Skin epidermis (tissue), 12 donors: ENCODE measurements at regions not wholly inside any gene's neighbourhood (a gene's known extent, or its start where the extent isn't known, plus 50 kb on each side); places are given as distances from the start of the nearest gene placed in this dataset.

Experiments used
- H3K27ac ChIP-seq, 21 experiments: fragments of 200-600 bp; sonication (generic) in 11 of 21; one replicate each; pipeline ENCODE4 v1.5.0; 2020; ENCODE audit warnings: mild to moderate bottlenecking in 3 of 21, inconsistent platforms in 2 of 21, moderate library complexity in 2 of 21
- H3K4me3 ChIP-seq, 7 experiments: fragments of 200-600 bp; sonication (generic) in 2 of 7; one replicate each; pipeline ENCODE4 v1.5.0; 2020; ENCODE audit warnings: inconsistent platforms in 2 of 7, mild to moderate bottlenecking in 2 of 7, moderate library complexity in 1 of 7

GRCh38 chr3:27930052-27930602 lies 208.0 kb upstream of the EOMES start:
- Histone ChIP-seq H3K27ac (no peak overlapping the region), H3K4me3 (no peak overlapping the region)

DNA sequence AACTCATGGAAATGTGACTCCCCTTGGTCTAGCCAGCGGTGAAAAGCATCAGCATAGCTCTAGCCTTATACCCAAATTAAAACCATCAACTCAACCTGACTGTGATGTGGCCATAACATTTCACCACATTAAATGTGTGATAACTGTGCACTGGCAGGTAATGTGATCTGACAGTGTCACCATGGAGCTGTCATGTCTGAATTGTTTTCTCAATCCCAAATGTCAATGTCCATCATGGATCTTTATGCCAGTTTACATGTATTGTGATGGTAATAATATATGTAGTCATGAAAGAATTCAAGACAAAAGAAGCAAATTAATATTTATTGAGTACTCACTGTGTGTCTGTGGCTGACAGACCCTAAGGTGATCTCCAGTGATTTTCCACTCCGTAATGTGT lies 213.4 kb upstream of the EOMES start:
- H3K4me3 ChIP-seq, result no peak overlapping the region
- no peak overlapping the region for H3K27ac ChIP-seq

GRCh38 chr3:27939521-27939920 lies 217.4 kb upstream of the EOMES start:
- Histone ChIP-seq H3K4me3 (no peak overlapping the region), H3K27ac (no peak overlapping the region)

- Histone ChIP-seq H3K27ac (no peak overlapping the region), H3K4me3 (no peak overlapping the region)
These were observed 217.8 kb upstream of the EOMES start for GRCh38 chr3:27939940-27940339.

GRCh38 chr3:27943106-27943505 lies 221.0 kb upstream of the EOMES start:
- H3K27ac ChIP-seq, result no peak overlapping the region

GRCh38 chr3:27945229-27945628 lies 223.1 kb upstream of the EOMES start:
- peak overlapping the region in 1 of 21 experiments; percentile 41 for H3K27ac ChIP-seq
- H3K4me3 ChIP-seq, result no peak overlapping the region

More at GRCh38 chr3:27943106-27943505, 221.0 kb upstream of the EOMES start:
- no peak overlapping the region for H3K4me3 ChIP-seq

DNA sequence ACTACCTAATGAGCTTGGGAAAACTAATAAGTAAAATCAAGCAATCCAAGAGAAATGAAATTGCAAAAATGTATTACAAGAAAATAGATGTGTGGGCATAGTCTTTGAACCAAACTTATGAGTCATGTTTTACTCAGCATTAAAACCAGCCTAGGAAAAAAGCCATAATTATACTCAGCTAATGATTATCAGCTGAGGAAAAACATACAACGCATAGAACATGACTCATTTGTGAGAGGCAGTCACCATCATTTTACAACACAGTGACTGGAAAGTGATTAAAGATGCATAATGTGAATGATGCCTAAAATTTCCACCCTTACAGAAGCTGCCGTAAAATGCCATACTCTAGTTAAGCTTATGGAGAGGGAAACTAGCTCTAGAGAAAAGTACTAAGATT lies 238.0 kb upstream of the EOMES start:
- no peak overlapping the region for H3K27ac ChIP-seq

DNA sequence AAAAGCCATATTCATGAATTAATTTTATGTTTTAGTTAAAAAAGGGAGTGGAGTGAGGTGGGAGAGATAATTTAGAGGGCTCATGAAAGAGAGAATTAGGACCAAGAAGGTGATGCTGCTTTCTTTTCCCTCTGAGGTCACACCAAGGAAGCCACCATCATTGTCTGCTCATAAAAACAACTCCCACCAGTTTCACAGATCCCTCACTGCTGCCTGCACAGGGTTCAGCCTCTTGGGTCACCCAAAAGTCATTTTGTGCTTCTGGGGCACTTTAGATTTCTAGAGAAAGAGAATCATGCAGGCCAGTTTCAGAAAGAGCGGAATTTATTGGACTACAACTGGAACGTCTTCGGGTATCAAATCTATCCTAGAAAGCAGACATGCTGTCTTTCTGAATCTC lies 241.4 kb upstream of the EOMES start:
- no peak overlapping the region for H3K27ac ChIP-seq
- no peak overlapping the region for H3K4me3 ChIP-seq

More for the DNA sequence above, 238.0 kb upstream of the EOMES start:
- H3K4me3 ChIP-seq, result no peak overlapping the region

DNA sequence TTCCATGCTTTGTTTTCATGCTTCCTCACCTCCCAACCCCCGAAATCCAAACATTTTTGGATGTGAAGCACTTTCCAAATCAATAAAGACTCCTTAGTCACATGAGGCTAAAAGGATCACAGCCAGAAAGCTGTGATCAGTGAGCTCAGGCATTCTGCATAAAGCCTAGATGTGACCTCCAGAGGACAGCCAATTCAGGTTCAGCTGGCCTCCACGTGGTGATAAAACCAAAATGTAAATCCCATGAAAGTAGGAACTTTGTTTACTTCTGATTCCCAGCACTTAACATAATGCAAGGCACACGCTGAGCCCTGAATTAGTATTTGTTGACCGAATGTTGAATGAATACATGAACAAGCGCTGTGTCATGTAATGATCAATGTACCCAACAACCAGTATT lies 249.5 kb upstream of the EOMES start:
- Histone ChIP-seq H3K4me3 (no peak overlapping the region), H3K27ac (no peak overlapping the region)

GRCh38 chr3:27976933-27977332 lies 254.8 kb upstream of the EOMES start:
- Histone ChIP-seq H3K27ac (no peak overlapping the region), H3K4me3 (no peak overlapping the region)

GRCh38 chr3:27978440-27978839 lies 256.3 kb upstream of the EOMES start:
- H3K27ac ChIP-seq, result no peak overlapping the region

DNA sequence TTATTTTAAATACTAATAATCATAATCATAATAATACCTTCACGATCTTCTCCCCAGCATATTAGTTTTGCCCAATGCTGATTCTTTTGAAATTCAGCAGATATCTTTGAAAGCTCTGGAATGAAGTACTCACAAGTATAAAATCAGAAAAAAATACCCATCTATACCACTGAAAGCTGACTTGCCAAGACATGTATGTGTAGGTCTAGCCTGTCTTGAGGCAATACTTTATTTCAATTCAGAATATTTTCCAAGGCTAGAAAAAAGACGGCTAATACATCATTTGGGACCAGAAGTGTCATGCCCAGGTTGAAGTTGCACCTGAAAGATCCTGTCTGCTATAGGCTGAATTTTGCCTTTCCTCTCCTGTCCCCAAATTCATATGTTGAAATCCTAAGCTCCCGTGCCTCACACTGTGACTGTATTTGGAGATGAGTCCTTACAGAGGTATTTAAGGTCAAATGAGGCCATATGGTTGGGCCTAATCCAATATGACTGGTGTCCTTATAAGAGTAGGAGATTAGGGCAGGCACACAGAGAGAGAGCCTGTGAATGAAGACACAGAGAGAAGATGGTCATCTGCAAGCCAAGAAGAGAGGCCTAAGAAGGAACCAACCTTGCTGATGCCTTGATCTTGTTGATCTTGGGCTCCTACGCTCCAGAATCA lies 255.9 kb upstream of the CMC1 start:
- no peak overlapping the region for H3K4me3 ChIP-seq
- no peak overlapping the region for H3K27ac ChIP-seq

More at GRCh38 chr3:27978440-27978839, 256.3 kb upstream of the EOMES start:
- no peak overlapping the region for H3K4me3 ChIP-seq

DNA sequence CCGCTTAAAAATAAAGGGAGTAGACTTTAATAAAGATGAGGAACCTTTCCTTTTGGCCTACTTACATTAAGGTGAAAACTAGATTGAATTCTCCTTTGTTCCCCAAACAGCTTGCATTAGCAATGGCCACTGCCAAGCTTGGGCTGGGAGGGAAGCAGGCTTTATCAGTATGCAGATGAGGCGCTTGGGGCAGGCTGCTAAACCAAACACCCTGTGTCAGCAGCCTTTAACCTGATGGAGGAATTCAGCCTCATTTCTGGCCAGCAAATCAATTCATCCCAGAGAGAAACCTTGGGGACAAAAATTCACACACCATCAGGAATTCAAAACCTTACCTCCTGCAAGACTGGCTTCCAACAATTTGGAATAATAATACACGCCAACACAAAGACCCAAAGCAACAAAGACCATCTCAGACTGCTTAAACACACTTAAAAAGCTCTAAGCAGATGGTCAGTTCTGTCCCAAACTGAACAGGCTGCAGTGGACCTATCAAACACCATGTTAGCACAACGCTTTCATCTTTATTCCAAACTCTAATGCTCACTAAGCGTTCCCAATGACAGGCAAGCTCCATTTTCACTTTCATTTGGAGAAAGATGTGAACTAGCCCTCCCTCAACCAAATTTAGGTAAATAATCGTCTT lies 255.1 kb upstream of the CMC1 start:
- Histone ChIP-seq H3K4me3 (no peak overlapping the region), H3K27ac (no peak overlapping the region)

GRCh38 chr3:27990324-27990723 lies 251.1 kb upstream of the CMC1 start:
- Histone ChIP-seq H3K27ac (no peak overlapping the region), H3K4me3 (no peak overlapping the region)

GRCh38 chr3:27990837-27991236 lies 250.6 kb upstream of the CMC1 start:
- H3K27ac ChIP-seq, result no peak overlapping the region

DNA sequence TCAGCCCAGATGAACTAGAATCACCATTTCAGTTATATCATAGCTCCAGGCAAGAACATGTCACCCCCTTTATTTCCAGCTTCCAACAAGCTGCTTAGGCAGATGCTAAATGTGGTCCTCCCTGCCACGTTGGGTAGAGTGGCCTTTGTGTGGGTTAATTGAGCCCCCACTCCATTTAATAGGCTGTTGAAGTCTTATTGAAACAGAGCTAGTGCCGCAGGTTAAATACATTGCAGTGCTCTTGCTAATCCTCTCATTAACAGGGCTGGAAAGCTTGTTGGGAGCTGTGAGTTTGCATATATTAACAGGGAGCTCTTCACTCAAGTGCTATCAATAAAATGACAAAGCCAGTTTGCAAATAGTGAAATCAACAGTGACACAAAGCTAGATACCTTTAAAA lies 248.4 kb upstream of the CMC1 start:
- Histone ChIP-seq H3K4me3 (no peak overlapping the region), H3K27ac (no peak overlapping the region)

More at GRCh38 chr3:27990837-27991236, 250.6 kb upstream of the CMC1 start:
- H3K4me3 ChIP-seq, result no peak overlapping the region

DNA sequence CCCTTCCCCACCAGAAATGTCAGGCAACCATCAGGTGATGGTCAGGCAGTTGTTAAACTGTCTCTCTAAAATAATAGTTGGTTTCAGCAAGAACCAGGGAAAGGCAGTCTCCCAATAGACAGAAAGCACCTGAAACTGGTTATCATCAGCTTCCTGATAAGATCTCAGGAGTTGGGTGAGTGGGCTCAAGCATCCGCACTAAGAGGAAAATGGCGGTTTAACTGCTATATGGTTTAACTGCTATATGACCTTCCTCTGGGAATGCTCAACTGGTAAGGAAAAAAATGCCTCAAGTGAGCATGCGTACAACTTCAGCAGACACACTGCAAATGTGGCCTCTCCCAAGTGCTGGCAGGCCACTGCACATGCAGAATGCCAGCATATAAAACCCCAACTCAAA lies 240.8 kb upstream of the CMC1 start:
- Histone ChIP-seq H3K27ac (no peak overlapping the region), H3K4me3 (no peak overlapping the region)

DNA sequence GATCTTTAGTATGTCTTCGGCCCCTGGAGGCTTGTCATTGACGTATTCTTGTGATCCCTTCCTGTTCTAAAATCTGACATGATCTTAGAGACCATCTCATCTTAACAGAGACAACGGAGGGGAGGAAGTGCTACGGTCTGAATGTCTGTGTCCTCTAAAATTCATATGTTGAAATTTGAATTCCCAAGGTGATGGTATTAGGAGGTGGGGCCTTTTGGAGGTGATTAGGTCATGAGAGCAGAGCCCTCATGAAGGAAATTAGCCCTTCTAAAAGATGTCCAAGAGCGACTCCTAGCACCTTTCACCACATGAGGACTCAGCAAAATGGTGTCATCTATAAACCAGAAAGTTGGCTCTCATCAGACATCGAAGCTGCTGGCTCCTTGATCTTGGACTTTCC lies 233.2 kb upstream of the CMC1 start:
- H3K4me3 ChIP-seq, result no peak overlapping the region
- H3K27ac ChIP-seq, result no peak overlapping the region

DNA sequence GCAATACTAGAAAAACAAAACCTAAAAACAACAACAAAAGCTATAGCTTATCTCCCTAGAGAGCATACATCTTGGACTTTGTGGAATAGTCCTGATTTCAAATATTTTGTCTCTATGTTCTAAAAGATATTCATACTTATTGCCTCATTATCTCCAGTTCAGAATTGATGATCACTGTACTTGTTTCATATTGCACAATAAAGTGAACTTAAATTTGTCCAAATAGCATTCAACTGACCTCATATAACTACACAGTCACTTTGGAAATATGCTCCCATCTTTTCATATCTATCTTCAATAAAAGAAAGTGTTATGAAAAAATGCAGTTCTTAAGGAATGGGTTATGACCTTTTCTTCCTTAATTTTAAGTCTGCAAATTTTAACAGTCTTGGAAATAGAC lies 228.6 kb upstream of the CMC1 start:
- H3K27ac ChIP-seq, result no peak overlapping the region
- no peak overlapping the region for H3K4me3 ChIP-seq

- Histone ChIP-seq H3K27ac (no peak overlapping the region), H3K4me3 (no peak overlapping the region)
These were observed 227.4 kb upstream of the CMC1 start for GRCh38 chr3:28013864-28014473.
